Calu3 (cell line): ENCODE measurements at regions not wholly inside any gene's neighbourhood (a gene's known extent, or its start where the extent isn't known, plus 50 kb on each side); places are given as distances from the start of the nearest gene placed in this dataset.

Experiments
- BruUV-seq: library from RNA; stranded (reverse); fragments of 400-500 nt; replicated peaks from 2 replicates; lab custom pipeline; 2021; lab: Mats Ljungman, UMichigan
- CTCF ChIA-PET: fragments of 300-600 bp; sonication (Branson Sonifier 250); formaldehyde crosslinking; loops from one replicate; lab custom pipeline; 2022; ENCODE audit warnings: antibody characterized with exemption; lab: Charles Lee
- DNase-seq: peaks from one replicate; pipeline ENCODE4 v3.0.0; 2022
- H3K27ac Mint-ChIP-seq: one replicate; pipeline ENCODE4 v1.8.0; 2022; ENCODE audit warnings: mixed read lengths; ENCODE audit not compliant: unreplicated experiment
- H3K27me3 Mint-ChIP-seq: one replicate; pipeline ENCODE4 v1.8.0; 2022; ENCODE audit warnings: mixed read lengths; ENCODE audit not compliant: unreplicated experiment
- H3K36me3 Mint-ChIP-seq: one replicate; pipeline ENCODE4 v1.8.0; 2022; ENCODE audit warnings: mild to moderate bottlenecking, moderate library complexity, mixed read lengths; ENCODE audit not compliant: insufficient read depth, unreplicated experiment
- H3K4me1 Mint-ChIP-seq: one replicate; pipeline ENCODE4 v1.8.0; 2022; ENCODE audit warnings: mild to moderate bottlenecking, low read depth, mixed read lengths; ENCODE audit not compliant: unreplicated experiment
- H3K4me3 Mint-ChIP-seq: one replicate; pipeline ENCODE4 v1.8.0; 2022; ENCODE audit warnings: mild to moderate bottlenecking, low read depth, moderate library complexity, mixed read lengths; ENCODE audit not compliant: unreplicated experiment
- H3K9me3 Mint-ChIP-seq: one replicate; pipeline ENCODE4 v1.8.0; 2022; ENCODE audit warnings: low read depth, mixed read lengths; ENCODE audit not compliant: unreplicated experiment
- intact Hi-C: fragments of 100-400 bp; cut with micrococcal nuclease; formaldehyde crosslinking; loops from one replicate; pipeline ENCODE4 v1.10.0; 2022; ENCODE audit not compliant: unreplicated experiment
- TF ChIP-seq, protein P1 (sequence below): fragments of 200-600 bp; IDR thresholded peaks from one replicate; pipeline ENCODE4 v1.8.0; 2022; ENCODE audit warnings: antibody characterized with exemption; ENCODE audit not compliant: unreplicated experiment

DNA sequence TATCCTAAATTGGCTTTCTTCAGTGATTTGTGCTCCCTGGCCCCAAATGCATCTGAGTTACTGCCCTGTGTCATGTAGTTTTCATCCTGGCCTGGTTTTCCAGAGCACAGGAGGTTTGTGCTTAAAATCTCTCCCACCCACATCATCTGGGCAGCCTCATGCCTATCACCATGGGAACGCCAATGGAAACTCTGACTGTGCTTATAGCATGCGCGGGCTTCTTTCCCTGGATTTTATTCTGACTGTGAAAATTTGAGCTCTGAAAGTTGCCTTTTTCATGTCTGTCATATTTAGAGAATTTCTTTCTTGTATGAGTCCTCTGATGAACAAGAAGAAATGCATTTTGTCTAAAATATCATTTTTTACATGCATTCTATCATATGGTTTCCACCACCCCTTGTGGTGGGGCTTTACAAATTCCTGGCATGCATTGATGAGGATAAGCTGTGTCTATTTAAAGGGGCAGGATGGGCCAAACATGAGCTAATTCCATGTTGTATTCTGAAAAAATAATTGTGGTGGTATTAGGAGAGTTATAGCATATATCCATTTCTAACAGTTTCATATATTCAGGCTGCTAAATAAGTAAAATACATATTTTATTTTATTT lies 55.1 kb downstream of the IRAG1 start:
- Mint-ChIP-seq H3K36me3 (no peaks in the 10 kb centered on the region), H3K9me3 (no peaks in the 10 kb centered on the region), H3K4me3 (no peak overlapping the region), H3K27me3 (peaks cover 14% of the 10 kb centered on the region), H3K4me1 (no peaks in the 10 kb centered on the region), H3K27ac (no peak overlapping the region)
- intact Hi-C loops, result no loop called here
- CTCF ChIA-PET, result no interaction called here
- TF ChIP-seq, protein P1, sequence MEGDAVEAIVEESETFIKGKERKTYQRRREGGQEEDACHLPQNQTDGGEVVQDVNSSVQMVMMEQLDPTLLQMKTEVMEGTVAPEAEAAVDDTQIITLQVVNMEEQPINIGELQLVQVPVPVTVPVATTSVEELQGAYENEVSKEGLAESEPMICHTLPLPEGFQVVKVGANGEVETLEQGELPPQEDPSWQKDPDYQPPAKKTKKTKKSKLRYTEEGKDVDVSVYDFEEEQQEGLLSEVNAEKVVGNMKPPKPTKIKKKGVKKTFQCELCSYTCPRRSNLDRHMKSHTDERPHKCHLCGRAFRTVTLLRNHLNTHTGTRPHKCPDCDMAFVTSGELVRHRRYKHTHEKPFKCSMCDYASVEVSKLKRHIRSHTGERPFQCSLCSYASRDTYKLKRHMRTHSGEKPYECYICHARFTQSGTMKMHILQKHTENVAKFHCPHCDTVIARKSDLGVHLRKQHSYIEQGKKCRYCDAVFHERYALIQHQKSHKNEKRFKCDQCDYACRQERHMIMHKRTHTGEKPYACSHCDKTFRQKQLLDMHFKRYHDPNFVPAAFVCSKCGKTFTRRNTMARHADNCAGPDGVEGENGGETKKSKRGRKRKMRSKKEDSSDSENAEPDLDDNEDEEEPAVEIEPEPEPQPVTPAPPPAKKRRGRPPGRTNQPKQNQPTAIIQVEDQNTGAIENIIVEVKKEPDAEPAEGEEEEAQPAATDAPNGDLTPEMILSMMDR, result no peak
- BruUV-seq, result no TSS peak
- DNase-seq, result no peak

DNA sequence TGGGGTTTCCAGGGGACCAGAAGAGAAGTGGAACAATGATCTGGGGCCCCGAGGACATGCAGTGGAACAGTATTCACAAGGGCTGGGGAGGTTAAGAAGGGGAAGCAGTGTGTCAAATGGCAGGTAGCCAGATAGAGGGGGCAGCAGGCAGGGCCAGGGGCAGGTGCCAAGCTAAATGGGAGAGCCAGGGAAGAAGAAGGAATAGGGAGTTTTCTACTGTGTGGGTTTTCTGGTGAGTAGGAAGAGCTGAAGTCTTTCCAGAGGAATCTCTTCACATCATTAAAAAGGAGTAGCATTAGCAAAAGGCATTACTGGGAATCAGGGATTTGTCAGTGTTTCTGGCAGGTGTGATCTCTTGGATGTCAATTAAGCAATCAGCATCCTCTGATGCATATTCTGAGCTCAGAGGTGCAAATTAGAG lies 55.8 kb downstream of the IRAG1 start:
- no TSS peak for BruUV-seq
- Mint-ChIP-seq H3K4me3 (no peak overlapping the region), H3K27ac (no peak overlapping the region), H3K4me1 (no peaks in the 10 kb centered on the region), H3K36me3 (no peaks in the 10 kb centered on the region), H3K27me3 (peaks cover 14% of the 10 kb centered on the region), H3K9me3 (no peaks in the 10 kb centered on the region)
- TF ChIP-seq, protein P1, result no peak
- intact Hi-C loops, result no loop called here
- DNase-seq, result no peak
- CTCF ChIA-PET, result no interaction called here

DNA sequence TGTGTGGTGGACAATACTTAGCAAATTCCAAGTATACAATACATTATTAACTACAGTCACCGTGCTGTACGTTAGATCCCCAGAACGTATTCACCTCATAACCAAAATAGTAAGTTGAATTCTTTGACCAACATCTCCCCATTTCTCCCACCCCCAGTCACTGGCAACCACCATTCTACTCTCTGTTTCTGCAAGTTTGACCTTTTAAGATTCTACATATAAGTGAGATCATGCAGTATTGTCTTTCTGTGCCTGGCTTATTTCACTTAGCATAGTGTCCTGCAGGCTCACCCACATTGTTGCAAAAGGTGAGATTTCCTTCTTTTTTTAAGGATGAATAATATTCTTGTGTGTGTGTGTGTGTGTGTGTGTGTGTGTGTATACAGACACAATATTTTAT lies 59.1 kb downstream of the IRAG1 start:
- TF ChIP-seq, protein P1, result no peak
- Mint-ChIP-seq H3K9me3 (no peaks in the 10 kb centered on the region), H3K4me3 (no peak overlapping the region), H3K27me3 (peaks cover 32% of the 10 kb centered on the region), H3K27ac (no peak overlapping the region), H3K4me1 (no peaks in the 10 kb centered on the region), H3K36me3 (no peaks in the 10 kb centered on the region)
- intact Hi-C loops, result no loop called here
- no peak for DNase-seq
- CTCF ChIA-PET, result no interaction called here
- BruUV-seq, result no TSS peak

DNA sequence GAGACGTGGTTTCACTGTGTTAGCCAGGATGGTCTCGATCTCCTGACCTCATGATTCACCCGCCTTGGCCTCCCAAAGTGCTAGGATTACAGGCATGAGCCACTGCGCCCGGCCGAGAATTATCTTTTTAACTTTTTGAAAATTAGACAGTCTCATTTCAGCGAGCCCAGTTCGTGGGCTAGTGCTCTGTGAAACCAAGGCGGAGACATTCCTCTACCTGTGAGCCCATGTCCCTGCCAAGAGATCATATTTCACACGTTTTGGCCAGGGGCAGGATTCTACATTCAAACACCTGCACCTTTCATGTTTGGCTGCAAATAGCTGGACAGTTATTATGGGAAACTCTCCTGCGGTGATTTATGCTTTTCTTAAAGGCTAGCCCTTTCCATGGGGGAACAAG lies 60.3 kb downstream of the IRAG1 start:
- DNase-seq, result no peak
- intact Hi-C loops, result no loop called here
- CTCF ChIA-PET, result no interaction called here
- H3K4me3 Mint-ChIP-seq, result no peak overlapping the region
- no peaks in the 10 kb centered on the region for H3K36me3 Mint-ChIP-seq
- BruUV-seq, result no TSS peak
- H3K4me1 Mint-ChIP-seq, result no peaks in the 10 kb centered on the region
- H3K9me3 Mint-ChIP-seq, result no peaks in the 10 kb centered on the region
- H3K27me3 Mint-ChIP-seq, result peaks cover 32% of the 10 kb centered on the region
- TF ChIP-seq, protein P1, result no peak
- no peak overlapping the region for H3K27ac Mint-ChIP-seq
